ENCODE measurements at regions not wholly inside any gene's neighbourhood (a gene's known extent, or its start where the extent isn't known, plus 50 kb on each side); places are given as distances from the start of the nearest gene placed in this dataset.

- ATAC-seq (ENCODE audit: low read depth) (no peak), DNase-seq (no peak)
- H3K79me1 ChIP-seq (ENCODE audit: low read depth in 1 of 2, low read length in 2 of 2), result no peaks in the 10 kb centered on the region
- no peak overlapping the region for H3K9ac ChIP-seq (ENCODE audit: low read depth, low read length)
- no peak overlapping the region for H4K91ac ChIP-seq (ENCODE audit: insufficient read depth, low read depth, low read length)
- no peak overlapping the region for H3K14ac ChIP-seq (replicated peaks; ENCODE audit: low read depth, low read length)
- no CpG with 5 or more reads among the region's 1 CpG for WGBS, 2 experiments (ENCODE audit: extremely low coverage in 2 of 2, insufficient read length in 1 of 2)
- no peaks in the 10 kb centered on the region for H3K27me3 ChIP-seq (ENCODE audit: control insufficient read depth, insufficient read depth, low read length)
- ChIA-PET POLR2A (ENCODE audit: unreplicated experiment) (no interaction called here), CTCF (no interaction called here)
- H3K27ac ChIP-seq (ENCODE audit: insufficient read depth, low read length), result no peak overlapping the region
- no peak overlapping the region for H4K5ac ChIP-seq (ENCODE audit: low read depth, low read length)
- no peak overlapping the region for H3K4me2 ChIP-seq (ENCODE audit: low read depth, low read length)
- no peaks in the 10 kb centered on the region for H3K36me3 ChIP-seq (ENCODE audit: control insufficient read depth, insufficient read depth, low read length)
- in situ Hi-C loops (cut with MboI; ENCODE audit: low sequenced_read_pairs), result no loop called here
- intact Hi-C loops (cut with micrococcal nuclease), result no loop called here
- H2AFZ ChIP-seq (replicated peaks; ENCODE audit: low read length, poor library complexity), result no peak overlapping the region
- H3K9me1 ChIP-seq (ENCODE audit: insufficient read depth, low read length), result no peaks in the 10 kb centered on the region
- no peak overlapping the region for H2BK5ac ChIP-seq (ENCODE audit: low read depth, low read length, poor library complexity, severe bottlenecking)
- no peaks in the 10 kb centered on the region for H3K4me1 ChIP-seq (ENCODE audit: control insufficient read depth, insufficient read depth, low read length)
- H4K8ac ChIP-seq (ENCODE audit: low read depth in 2 of 2, low read length in 2 of 2), result no peak overlapping the region
- no peaks in the 10 kb centered on the region for H3K9me3 ChIP-seq (ENCODE audit: control insufficient read depth, insufficient read depth, low read length)
- no peak overlapping the region for H2BK15ac ChIP-seq (ENCODE audit: low read depth, low read length)
- H2AK9ac ChIP-seq (replicated peaks; ENCODE audit: low read depth, low read length, poor library complexity), result no peak overlapping the region
- dilution Hi-C loops (cut with HindIII; ENCODE audit: low sequenced_read_pairs, unreplicated experiment), result no loop called here
- no peak overlapping the region for H2BK120ac ChIP-seq (ENCODE audit: low read depth, low read length)
- BruUV-seq (replicated peaks), result no TSS peak
- no peaks in the 10 kb centered on the region for H4K20me1 ChIP-seq (ENCODE audit: insufficient read depth, low read length)
- H3K4ac ChIP-seq (ENCODE audit: low read depth, low read length), result no peak overlapping the region
- H3K18ac ChIP-seq (ENCODE audit: low read depth, low read length), result no peak overlapping the region
- H2AK5ac ChIP-seq (ENCODE audit: low read depth, low read length), result no peak overlapping the region
- TF ChIP-seq SMC3 (IDR thresholded peaks at IDR 0.05; ENCODE audit: low read depth, low read length) (no peak), NFE2L2 (IDR thresholded peaks at IDR 0.05; ENCODE audit: low read depth, low read length) (no peak), MAFK (IDR thresholded peaks at IDR 0.05; ENCODE audit: low read depth, low read length) (no peak), RAD21 (IDR thresholded peaks at IDR 0.05; ENCODE audit: low read length) (no peak), RFX5 (IDR thresholded peaks at IDR 0.05; ENCODE audit: low read depth, low read length) (no peak), POLR2A (IDR thresholded peaks at IDR 0.05; ENCODE audit: low read depth, low read length) (no peak), USF2 (IDR thresholded peaks at IDR 0.05; ENCODE audit: low read depth, low read length) (no peak), RCOR1 (IDR thresholded peaks at IDR 0.05; ENCODE audit: insufficient replicate concordance, low read length) (no peak), CHD1 (IDR thresholded peaks at IDR 0.05; ENCODE audit: low read depth, low read length) (no peak), MXI1 (IDR thresholded peaks at IDR 0.05; ENCODE audit: borderline replicate concordance, low read depth, low read length) (no peak), CEBPB (IDR thresholded peaks at IDR 0.05; ENCODE audit: low read depth, low read length) (no peak), FOS (IDR thresholded peaks at IDR 0.05; ENCODE audit: low read depth, low read length) (no peak), BHLHE40 (IDR thresholded peaks at IDR 0.05; ENCODE audit: low read depth, low read length) (no peak), MAZ (IDR thresholded peaks at IDR 0.05; ENCODE audit: borderline replicate concordance, low read depth, low read length) (no peak)
- TF ChIP-seq, protein P1, sequence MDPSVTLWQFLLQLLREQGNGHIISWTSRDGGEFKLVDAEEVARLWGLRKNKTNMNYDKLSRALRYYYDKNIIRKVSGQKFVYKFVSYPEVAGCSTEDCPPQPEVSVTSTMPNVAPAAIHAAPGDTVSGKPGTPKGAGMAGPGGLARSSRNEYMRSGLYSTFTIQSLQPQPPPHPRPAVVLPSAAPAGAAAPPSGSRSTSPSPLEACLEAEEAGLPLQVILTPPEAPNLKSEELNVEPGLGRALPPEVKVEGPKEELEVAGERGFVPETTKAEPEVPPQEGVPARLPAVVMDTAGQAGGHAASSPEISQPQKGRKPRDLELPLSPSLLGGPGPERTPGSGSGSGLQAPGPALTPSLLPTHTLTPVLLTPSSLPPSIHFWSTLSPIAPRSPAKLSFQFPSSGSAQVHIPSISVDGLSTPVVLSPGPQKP (IDR thresholded peaks at IDR 0.05; ENCODE audit: borderline replicate concordance, low read depth, low read length), result no peak
- TF ChIP-seq, protein P2, sequence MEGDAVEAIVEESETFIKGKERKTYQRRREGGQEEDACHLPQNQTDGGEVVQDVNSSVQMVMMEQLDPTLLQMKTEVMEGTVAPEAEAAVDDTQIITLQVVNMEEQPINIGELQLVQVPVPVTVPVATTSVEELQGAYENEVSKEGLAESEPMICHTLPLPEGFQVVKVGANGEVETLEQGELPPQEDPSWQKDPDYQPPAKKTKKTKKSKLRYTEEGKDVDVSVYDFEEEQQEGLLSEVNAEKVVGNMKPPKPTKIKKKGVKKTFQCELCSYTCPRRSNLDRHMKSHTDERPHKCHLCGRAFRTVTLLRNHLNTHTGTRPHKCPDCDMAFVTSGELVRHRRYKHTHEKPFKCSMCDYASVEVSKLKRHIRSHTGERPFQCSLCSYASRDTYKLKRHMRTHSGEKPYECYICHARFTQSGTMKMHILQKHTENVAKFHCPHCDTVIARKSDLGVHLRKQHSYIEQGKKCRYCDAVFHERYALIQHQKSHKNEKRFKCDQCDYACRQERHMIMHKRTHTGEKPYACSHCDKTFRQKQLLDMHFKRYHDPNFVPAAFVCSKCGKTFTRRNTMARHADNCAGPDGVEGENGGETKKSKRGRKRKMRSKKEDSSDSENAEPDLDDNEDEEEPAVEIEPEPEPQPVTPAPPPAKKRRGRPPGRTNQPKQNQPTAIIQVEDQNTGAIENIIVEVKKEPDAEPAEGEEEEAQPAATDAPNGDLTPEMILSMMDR (conservative IDR thresholded peaks at IDR 0.05; ENCODE audit: low read depth, low read length), result no peak
- H3K56ac ChIP-seq (ENCODE audit: extremely low read depth, insufficient read depth, low read length), result no peak overlapping the region
- H3K4me3 ChIP-seq (ENCODE audit: insufficient read depth, low read depth, low read length), result no peak overlapping the region
- H2BK20ac ChIP-seq (ENCODE audit: low read depth, low read length), result no peak overlapping the region
- no peak overlapping the region for H3K23ac ChIP-seq (ENCODE audit: low read depth, low read length)
Observed at GRCh38 chr2:126436411-126436810, 219.5 kb upstream of the GYPC start.

Measured in IMR-90 (cell line).